GM20000 (cell line): ENCODE measurements at regions not wholly inside any gene's neighbourhood (a gene's known extent, or its start where the extent isn't known, plus 50 kb on each side); places are given as distances from the start of the nearest gene placed in this dataset.

Source experiments
- DNase-seq: peaks from one replicate; pipeline ENCODE4 v3.0.0; 2012; ENCODE audit warnings: low spot score
- CTCF ChIP-seq: IDR thresholded peaks from 2 replicates; pipeline ENCODE4 v1.5.1; 2012; ENCODE audit warnings: mild to moderate bottlenecking, control low read depth; ENCODE audit errors: extremely low read depth, missing control alignments

DNA sequence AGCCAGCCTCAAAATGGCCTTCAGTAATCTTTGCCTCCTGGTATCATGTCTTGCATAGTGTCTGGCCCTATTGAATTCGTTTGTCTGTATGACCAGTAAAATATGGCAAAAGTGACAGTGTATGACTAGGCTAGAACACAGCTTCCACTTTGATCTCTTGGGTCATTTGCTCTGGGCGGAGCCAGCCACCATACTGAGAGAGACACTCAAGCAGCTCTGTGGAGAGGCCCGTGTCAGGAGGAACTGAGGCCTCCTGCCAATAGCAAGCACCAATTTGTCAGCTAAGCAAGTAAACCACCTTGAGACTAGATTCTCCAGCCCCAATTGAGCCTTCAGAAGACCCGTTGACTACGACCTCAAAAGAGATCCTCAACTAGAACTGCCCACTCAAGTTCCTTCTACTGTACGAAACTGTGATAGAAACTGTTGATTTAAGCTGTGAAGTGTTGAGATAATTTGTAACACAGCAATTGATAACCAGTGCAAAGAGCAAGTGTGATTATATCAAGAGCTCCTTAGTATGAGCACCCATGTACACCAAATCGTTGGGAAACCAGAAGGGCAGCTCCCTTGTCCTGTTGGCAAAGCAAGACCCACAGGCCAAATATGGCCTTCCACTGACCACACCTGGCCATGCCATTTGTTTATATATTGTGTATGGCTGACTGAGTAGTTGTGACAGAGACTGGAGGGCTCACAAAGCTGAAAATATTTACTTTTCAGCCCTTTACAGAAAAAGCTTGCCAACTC lies 52.7 kb upstream of the SERBP1 start:
- no peak for TF ChIP-seq CTCF
- DNase-seq, result no peak

DNA sequence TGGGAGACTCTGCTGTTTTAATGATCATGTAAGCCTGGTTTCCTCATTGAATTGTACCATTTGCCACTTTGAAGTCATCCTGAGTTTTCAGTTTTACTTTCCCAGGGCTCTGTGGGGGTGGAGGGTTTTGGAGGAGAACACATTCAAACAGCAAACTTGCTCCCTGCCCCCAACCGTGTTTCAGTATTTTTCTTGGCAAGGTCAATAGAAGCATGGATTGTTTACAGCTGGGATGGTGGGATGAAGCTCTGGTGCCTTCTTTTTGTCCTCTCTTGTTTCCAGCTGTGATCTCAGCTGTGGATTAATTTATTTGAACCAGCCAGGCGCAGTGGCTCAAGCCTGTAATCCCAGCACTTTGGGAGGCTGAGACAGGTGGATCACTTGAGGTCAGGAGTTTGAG lies 54.3 kb upstream of the SERBP1 start:
- no peak for DNase-seq
- TF ChIP-seq CTCF, result no peak

GRCh38 chr1:67485046-67485811 lies 55.0 kb upstream of the SERBP1 start:
- DNase-seq, result no peak
- no peak for TF ChIP-seq CTCF

DNA sequence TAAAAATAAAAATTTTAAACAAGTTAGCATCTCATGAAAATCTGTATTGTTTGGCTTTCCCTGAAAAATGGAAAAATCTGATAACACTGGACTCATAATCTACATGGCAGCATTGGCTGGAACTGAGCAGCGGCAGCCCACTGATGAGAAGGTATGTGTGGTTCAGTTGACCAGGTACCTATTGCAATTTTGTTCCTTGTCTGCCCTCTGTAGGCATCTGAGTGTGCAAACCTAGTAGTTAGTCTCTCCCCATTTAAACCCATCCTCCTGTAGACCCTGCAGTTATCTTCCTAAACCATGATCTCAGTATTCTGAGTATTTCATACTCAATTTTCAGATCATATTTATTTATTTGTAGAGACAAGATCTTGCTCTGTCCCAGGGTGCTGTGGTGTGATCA lies 59.4 kb upstream of the SERBP1 start:
- peak; percentile 54 for DNase-seq
- TF ChIP-seq CTCF, result no peak

- no peak for DNase-seq
- no peak for TF ChIP-seq CTCF
These were observed 61.1 kb upstream of the SERBP1 start for GRCh38 chr1:67491280-67491679.

- no peak for TF ChIP-seq CTCF
- no peak for DNase-seq
These were observed 62.9 kb upstream of the SERBP1 start for GRCh38 chr1:67493148-67493547.

DNA sequence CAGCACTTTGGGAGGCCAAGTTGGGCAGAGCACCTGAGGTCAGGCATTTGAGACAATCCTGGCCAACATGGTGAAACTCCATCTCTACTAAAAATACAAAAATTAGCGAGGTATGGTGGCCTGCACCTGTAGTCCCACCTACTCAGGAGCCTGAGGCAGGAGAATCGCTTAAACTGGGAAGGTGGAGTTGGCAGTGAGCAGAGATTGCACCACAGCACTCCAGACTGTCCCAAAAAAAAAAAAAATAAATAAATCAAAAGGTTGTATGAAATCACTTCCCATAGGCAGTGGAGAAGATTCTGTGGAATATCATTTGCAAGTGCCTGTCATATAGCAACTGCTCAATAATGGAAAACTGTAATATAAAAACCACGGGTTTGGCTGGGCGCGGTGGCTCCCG lies 65.1 kb upstream of the SERBP1 start:
- TF ChIP-seq CTCF, result no peak
- DNase-seq, result no peak
